GM04504 (cell line): ENCODE measurements at regions not wholly inside any gene's neighbourhood (a gene's known extent, or its start where the extent isn't known, plus 50 kb on each side); places are given as distances from the start of the nearest gene placed in this dataset.
A peak's percentile ranks its signal among the peaks of the same experiment; 100 is the strongest.

Source experiments
- DNase-seq: peaks from one replicate; pipeline ENCODE4 v3.0.0-alpha.2; 2012; ENCODE audit warnings: low read depth

GRCh38 chr4:24244663-24245490 is 339.5 kb downstream of the DHX15 start:
- no peak for DNase-seq

- DNase-seq: no peak
Measured at GRCh38 chr4:24243641-24244040, 340.7 kb downstream of the DHX15 start.

GRCh38 chr4:24241511-24241910 is 342.8 kb downstream of the DHX15 start:
- DNase-seq: no peak

GRCh38 chr4:24240655-24241054 is 343.7 kb downstream of the DHX15 start:
- no peak for DNase-seq

GRCh38 chr4:24237709-24238108 is 346.6 kb downstream of the DHX15 start:
- DNase-seq: no peak

GRCh38 chr4:24236532-24236931 is 346.7 kb upstream of the PPARGC1A start:
- DNase-seq: no peak

- DNase-seq: no peak
Measured at GRCh38 chr4:24236120-24236519, 346.3 kb upstream of the PPARGC1A start.

- DNase-seq: no peak
Measured at GRCh38 chr4:24235618-24236017, 345.8 kb upstream of the PPARGC1A start.

GRCh38 chr4:24234288-24234848 is 344.5 kb upstream of the PPARGC1A start:
- DNase-seq: no peak

- DNase-seq: no peak
Measured at GRCh38 chr4:24230955-24231354, 341.1 kb upstream of the PPARGC1A start.

- no peak for DNase-seq
Measured at GRCh38 chr4:24229978-24230377, 340.1 kb upstream of the PPARGC1A start.

- DNase-seq: no peak
Measured at GRCh38 chr4:24228692-24229091, 338.8 kb upstream of the PPARGC1A start.

GRCh38 chr4:24226667-24227066 is 336.8 kb upstream of the PPARGC1A start:
- no peak for DNase-seq

GRCh38 chr4:24226023-24226422 is 336.2 kb upstream of the PPARGC1A start:
- DNase-seq: no peak

- no peak for DNase-seq
Measured at GRCh38 chr4:24224446-24224845, 334.6 kb upstream of the PPARGC1A start.

GRCh38 chr4:24219209-24219608 is 329.4 kb upstream of the PPARGC1A start:
- DNase-seq: no peak

- DNase-seq: no peak
Measured at GRCh38 chr4:24218566-24218965, 328.7 kb upstream of the PPARGC1A start.

- no peak for DNase-seq
Measured at GRCh38 chr4:24214796-24215195, 324.9 kb upstream of the PPARGC1A start.

- no peak for DNase-seq
Measured at GRCh38 chr4:24213961-24214360, 324.1 kb upstream of the PPARGC1A start.

- DNase-seq: no peak
Measured at GRCh38 chr4:24212642-24213041, 322.8 kb upstream of the PPARGC1A start.

- DNase-seq: no peak
Measured at GRCh38 chr4:24211856-24212255, 322.0 kb upstream of the PPARGC1A start.

- DNase-seq: peak; percentile 57
Measured at GRCh38 chr4:24210332-24210902, 320.6 kb upstream of the PPARGC1A start.

- no peak for DNase-seq
Measured at GRCh38 chr4:24209906-24210305, 320.1 kb upstream of the PPARGC1A start.
